ENCODE measurements at regions not wholly inside any gene's neighbourhood (a gene's known extent, or its start where the extent isn't known, plus 50 kb on each side); places are given as distances from the start of the nearest gene placed in this dataset.

DNA sequence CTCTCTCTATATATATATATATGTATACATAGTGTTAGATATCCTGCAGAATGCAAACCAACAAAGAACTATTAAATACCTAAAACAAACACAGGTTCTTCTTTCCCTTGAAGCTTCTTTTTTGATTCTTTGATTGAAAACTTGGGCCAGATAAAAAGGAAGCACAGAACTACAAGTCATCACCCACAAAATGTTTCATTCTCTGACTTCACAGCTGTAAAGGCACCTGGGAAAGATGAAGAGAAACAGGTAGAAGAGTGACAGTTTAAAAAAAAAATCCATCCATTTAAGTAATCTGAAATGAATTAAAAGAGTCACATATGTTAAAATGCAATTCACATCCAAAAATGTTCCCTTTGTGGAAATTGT is 90.7 kb upstream of the FNDC3A start:
- Mint-ChIP-seq H3K4me1 (peaks cover 4% of the 10 kb centered on the region), H3K27ac (ENCODE audit: low read depth) (no peak overlapping the region), H3K4me3 (no peak overlapping the region)

DNA sequence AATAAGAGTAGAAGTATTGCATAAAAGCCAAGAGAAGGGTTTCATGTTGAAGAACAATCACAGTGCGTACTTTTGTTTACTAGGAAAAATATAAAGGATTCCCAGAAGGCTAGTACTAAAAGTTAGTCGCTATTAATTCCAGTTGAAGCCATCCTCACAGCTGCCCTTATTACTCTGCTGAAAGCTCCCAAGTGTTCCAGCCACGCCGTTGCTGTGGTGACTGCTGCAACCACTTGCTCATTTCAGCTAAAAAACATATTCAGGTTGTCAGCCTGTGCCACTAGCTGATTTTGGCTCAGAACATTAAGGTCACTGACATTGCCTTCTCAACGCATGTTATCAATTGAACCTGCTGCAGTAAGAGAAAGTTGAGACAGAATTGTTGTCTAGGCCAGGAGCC is 87.1 kb upstream of the FNDC3A start:
- no peak for DNase-seq (ENCODE audit: low spot score in 2 of 2)
- H3K27me3 Mint-ChIP-seq = no peaks in the 10 kb centered on the region
- no peak overlapping the region for H3K4me3 Mint-ChIP-seq
- H3K4me1 Mint-ChIP-seq = peaks cover 4% of the 10 kb centered on the region
- no peaks in the 10 kb centered on the region for H3K9me3 Mint-ChIP-seq
- no peak for ATAC-seq (replicated peaks; ENCODE audit: extremely low read depth, poor library complexity, severe bottlenecking)
- H3K36me3 Mint-ChIP-seq (ENCODE audit: insufficient read depth) = no peaks in the 10 kb centered on the region
- H3K27ac Mint-ChIP-seq (ENCODE audit: low read depth) = no peak overlapping the region

More for the DNA sequence above, 90.7 kb upstream of the FNDC3A start:
- DNase-seq (ENCODE audit: low spot score in 2 of 2) = no peak
- ATAC-seq (replicated peaks; ENCODE audit: extremely low read depth, poor library complexity, severe bottlenecking) = no peak
- Mint-ChIP-seq H3K9me3 (no peaks in the 10 kb centered on the region), H3K36me3 (ENCODE audit: insufficient read depth) (no peaks in the 10 kb centered on the region), H3K27me3 (no peaks in the 10 kb centered on the region)

DNA sequence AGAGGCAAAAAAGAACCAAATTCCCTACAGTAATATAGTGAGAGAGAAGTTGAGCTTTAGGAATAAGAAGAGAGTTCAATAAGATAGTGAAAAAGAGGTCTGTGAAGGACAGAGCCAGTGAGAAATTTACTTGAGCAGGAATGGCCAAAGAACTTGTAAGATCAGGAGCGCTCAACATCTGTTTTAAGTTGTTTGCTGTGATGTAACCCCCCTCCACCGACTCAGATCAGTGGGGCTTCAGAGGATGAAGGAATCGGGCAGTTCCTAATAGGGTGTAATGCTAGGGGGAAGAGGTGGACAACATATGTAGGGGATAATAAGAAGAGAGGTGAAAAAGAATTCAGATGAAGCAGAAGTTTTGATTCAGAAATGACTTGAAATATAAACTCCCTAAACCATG is 85.3 kb upstream of the FNDC3A start:
- DNase-seq (ENCODE audit: low spot score in 2 of 2) (no peak), ATAC-seq (replicated peaks; ENCODE audit: extremely low read depth, poor library complexity, severe bottlenecking) (no peak)
- Mint-ChIP-seq H3K27me3 (no peaks in the 10 kb centered on the region), H3K4me1 (no peaks in the 10 kb centered on the region), H3K9me3 (no peaks in the 10 kb centered on the region), H3K27ac (ENCODE audit: low read depth) (no peak overlapping the region), H3K4me3 (no peak overlapping the region), H3K36me3 (ENCODE audit: insufficient read depth) (no peaks in the 10 kb centered on the region)

DNA sequence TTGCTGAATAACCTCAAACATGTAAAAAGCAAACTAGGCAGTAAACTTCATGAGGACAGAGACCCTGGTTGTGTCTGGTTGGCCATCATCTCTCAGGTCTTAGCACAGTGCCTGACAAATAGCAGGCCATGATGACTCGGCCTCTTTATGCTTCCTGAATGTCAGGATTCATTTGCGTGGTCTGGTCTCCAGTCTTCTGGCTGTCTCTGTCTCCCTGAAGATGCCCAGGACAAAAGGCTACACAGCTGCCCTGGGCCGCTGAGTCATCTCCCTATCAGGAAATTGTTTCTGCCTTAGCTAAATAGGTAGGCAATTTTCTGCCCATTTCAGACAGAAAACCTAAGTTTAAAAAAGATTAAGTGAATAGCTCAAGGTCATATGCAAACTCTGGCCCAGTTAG is 84.1 kb upstream of the FNDC3A start:
- H3K27ac Mint-ChIP-seq (ENCODE audit: low read depth) = no peak overlapping the region
- no peaks in the 10 kb centered on the region for H3K4me1 Mint-ChIP-seq
- H3K9me3 Mint-ChIP-seq = no peaks in the 10 kb centered on the region
- no peaks in the 10 kb centered on the region for H3K27me3 Mint-ChIP-seq
- no peak for ATAC-seq (replicated peaks; ENCODE audit: extremely low read depth, poor library complexity, severe bottlenecking)
- H3K4me3 Mint-ChIP-seq = no peak overlapping the region
- no peak for DNase-seq (ENCODE audit: low spot score in 2 of 2)
- H3K36me3 Mint-ChIP-seq (ENCODE audit: insufficient read depth) = no peaks in the 10 kb centered on the region

DNA sequence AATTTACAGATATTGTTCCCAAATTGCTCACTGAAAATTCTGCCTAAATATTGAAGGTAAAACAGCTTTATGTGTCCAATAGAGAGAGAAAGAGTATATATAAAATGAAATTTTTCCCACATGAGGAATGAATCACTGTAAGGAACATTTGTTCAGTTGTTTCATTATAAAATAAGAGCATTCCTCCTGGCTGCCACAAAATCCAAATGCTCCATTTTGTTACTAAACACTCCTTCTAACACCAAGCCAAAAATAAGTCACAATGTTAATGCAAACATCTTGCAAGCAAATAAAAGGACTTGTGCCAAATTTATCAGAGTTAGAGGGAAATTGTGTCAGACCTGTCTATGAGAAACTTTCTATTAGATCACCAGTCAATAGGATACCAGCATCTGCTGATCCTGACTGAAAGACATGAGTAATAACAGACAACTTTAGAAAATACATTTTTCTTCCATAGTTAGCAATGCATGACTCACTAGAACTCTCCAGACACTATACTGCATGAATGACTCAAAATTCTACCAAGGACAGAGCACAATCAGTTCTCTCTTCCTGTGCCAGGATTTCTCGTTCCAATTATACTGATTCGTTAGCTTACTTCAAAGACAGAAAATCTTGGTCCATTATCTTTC is 83.5 kb upstream of the FNDC3A start:
- Mint-ChIP-seq H3K4me1 (no peaks in the 10 kb centered on the region), H3K36me3 (ENCODE audit: insufficient read depth) (no peaks in the 10 kb centered on the region), H3K9me3 (no peaks in the 10 kb centered on the region), H3K27me3 (no peaks in the 10 kb centered on the region), H3K27ac (ENCODE audit: low read depth) (no peak overlapping the region), H3K4me3 (no peak overlapping the region)
- no peak for ATAC-seq (replicated peaks; ENCODE audit: extremely low read depth, poor library complexity, severe bottlenecking)
- DNase-seq (ENCODE audit: low spot score in 2 of 2) = no peak

DNA sequence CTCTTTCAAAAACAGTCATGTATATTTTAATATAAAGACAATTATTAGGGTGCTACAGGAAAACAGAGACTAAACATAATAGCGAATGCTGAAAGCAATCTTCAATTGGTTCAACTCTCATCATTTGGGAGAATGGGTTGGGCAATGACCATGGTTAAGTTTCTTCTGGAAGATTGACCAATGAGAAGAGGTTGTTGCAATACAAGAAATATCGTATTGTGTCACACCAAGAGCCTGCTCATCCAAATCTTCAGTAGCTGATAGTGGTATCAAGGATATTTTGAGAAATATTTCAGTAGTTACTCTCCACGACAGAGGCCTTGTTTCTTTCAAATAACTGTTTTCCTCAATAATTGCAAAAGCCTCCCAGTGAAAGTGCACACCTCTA is 83.0 kb upstream of the FNDC3A start:
- Mint-ChIP-seq H3K4me3 (no peak overlapping the region), H3K36me3 (ENCODE audit: insufficient read depth) (no peaks in the 10 kb centered on the region), H3K27ac (ENCODE audit: low read depth) (no peak overlapping the region), H3K9me3 (no peaks in the 10 kb centered on the region), H3K4me1 (no peaks in the 10 kb centered on the region), H3K27me3 (no peaks in the 10 kb centered on the region)
- ATAC-seq (replicated peaks; ENCODE audit: extremely low read depth, poor library complexity, severe bottlenecking) = no peak
- no peak for DNase-seq (ENCODE audit: low spot score in 2 of 2)

DNA sequence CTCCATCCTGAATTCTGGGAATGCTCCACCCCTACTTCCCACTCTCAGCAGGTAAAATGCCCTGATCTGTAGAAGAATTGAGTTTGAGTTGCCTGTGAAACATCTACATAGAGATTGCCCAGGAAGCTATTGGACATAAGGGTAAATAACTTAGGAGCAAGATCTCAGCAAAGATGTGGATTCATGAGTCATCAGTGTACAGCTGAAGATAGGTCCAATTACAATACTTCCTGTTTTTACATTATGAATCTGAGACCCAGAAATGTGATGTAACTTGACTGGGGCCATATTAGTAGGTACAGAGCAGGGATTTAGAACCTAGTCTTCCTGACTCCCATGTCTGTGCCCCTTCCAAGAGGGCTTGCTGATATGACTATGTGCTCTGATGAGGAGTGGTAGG is 79.4 kb upstream of the FNDC3A start:
- Mint-ChIP-seq H3K4me1 (no peaks in the 10 kb centered on the region), H3K4me3 (no peak overlapping the region), H3K9me3 (no peaks in the 10 kb centered on the region), H3K27me3 (peaks cover 30% of the 10 kb centered on the region), H3K27ac (ENCODE audit: low read depth) (no peak overlapping the region), H3K36me3 (ENCODE audit: insufficient read depth) (no peaks in the 10 kb centered on the region)
- no peak for DNase-seq (ENCODE audit: low spot score in 2 of 2)
- no peak for ATAC-seq (replicated peaks; ENCODE audit: extremely low read depth, poor library complexity, severe bottlenecking)

DNA sequence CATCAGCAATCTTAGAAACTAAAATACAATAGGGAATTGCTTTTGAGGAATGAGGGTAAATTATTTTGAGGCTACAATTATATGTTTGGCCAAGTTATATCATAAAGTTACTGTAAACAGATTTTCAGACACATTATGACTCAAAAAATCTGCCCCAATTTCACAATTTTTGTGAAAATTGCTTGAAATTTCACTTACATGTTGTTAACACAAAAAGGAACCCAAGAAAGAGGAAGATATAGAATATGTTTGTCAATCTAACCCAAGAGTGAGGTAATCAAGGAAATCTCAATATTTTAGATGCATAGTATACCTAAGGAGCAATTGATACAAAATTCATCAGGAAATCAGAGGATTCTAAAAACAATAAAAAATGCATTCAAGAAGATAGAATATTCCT is 73.9 kb upstream of the FNDC3A start:
- Mint-ChIP-seq H3K4me3 (no peak overlapping the region), H3K27ac (ENCODE audit: low read depth) (no peak overlapping the region), H3K27me3 (peaks cover 47% of the 10 kb centered on the region), H3K9me3 (no peaks in the 10 kb centered on the region), H3K4me1 (no peaks in the 10 kb centered on the region), H3K36me3 (ENCODE audit: insufficient read depth) (no peaks in the 10 kb centered on the region)
- ATAC-seq (replicated peaks; ENCODE audit: extremely low read depth, poor library complexity, severe bottlenecking) (no peak), DNase-seq (ENCODE audit: low spot score in 2 of 2) (no peak)

DNA sequence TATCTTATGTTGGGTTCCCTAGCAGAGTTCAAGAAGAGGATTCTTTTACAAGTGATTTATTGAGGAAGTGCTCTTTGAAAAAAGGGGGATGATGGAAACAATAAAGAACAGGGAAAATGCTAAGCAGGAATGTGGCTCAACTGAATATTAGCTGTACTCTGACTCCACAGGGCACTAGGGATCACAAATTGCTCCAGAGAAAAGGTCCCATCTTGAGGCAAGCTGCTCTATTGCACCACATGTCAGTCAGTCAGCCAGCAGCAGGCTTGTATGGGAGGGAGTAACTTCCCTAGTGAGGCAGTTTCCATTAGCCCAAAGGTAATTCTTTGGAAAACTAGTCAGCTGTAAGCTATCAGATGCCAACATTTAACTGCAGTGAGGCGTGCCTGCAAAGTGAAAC is 73.3 kb upstream of the FNDC3A start:
- peaks cover 52% of the 10 kb centered on the region for H3K27me3 Mint-ChIP-seq
- H3K4me1 Mint-ChIP-seq = no peaks in the 10 kb centered on the region
- no peak for ATAC-seq (replicated peaks; ENCODE audit: extremely low read depth, poor library complexity, severe bottlenecking)

DNA sequence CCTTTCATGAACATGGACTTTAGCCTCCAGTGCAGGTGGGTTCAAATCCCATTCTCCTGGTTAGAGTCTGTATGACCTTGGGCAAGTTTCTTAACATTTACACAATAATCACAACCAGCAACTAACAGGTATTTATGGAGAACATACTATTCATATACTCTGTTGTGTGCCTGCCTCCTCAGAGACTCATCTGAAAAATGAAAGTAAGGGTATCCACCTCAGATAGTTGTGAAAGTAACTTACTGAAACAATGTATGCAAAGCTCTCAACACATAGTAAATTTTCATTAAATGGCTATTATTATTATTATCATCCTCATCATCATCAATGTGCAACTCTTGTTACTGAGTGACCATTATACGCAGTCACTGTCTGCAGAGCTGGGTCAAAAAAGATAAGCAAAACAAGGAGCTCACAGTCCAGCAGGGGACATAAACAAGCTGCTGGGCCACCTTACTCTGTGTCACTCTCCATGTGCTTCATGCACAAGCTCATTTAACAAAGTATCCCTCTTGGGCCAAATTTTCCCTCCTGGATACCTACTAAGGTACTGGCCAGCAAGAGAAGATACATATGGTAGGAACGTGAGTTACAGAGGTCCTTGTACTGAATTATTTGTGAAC is 70.9 kb upstream of the FNDC3A start:
- Mint-ChIP-seq H3K27me3 (peaks cover 32% of the 10 kb centered on the region), H3K27ac (ENCODE audit: low read depth) (no peak overlapping the region), H3K36me3 (ENCODE audit: insufficient read depth) (no peaks in the 10 kb centered on the region), H3K4me3 (no peak overlapping the region), H3K9me3 (no peaks in the 10 kb centered on the region), H3K4me1 (no peaks in the 10 kb centered on the region)
- ATAC-seq (replicated peaks; ENCODE audit: extremely low read depth, poor library complexity, severe bottlenecking) (no peak), DNase-seq (ENCODE audit: low spot score in 2 of 2) (no peak)

More for the DNA sequence above, 73.3 kb upstream of the FNDC3A start:
- no peaks in the 10 kb centered on the region for H3K36me3 Mint-ChIP-seq (ENCODE audit: insufficient read depth)
- DNase-seq (ENCODE audit: low spot score in 2 of 2) = no peak
- no peak overlapping the region for H3K4me3 Mint-ChIP-seq
- H3K27ac Mint-ChIP-seq (ENCODE audit: low read depth) = no peak overlapping the region
- H3K9me3 Mint-ChIP-seq = no peaks in the 10 kb centered on the region

DNA sequence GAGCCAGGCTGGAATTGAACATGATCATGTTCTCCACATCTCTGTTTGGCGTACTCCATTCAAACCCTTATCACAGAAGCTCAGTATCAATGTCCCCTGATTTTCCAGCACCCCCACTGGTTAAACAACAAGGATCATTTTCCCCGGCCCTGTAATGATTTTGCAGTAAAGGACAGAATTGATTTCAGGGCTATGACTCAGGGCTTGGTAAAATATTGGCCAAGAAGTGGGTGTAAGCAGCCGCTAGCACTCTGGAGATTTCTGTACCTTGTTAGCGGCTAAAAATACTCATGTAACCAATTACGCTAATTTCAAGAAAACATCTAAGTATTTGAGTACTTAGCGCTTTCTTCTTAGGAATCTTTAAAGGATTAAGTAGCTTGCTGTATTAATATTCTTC is 69.5 kb upstream of the FNDC3A start:
- DNase-seq (ENCODE audit: low spot score in 2 of 2) (no peak), ATAC-seq (replicated peaks; ENCODE audit: extremely low read depth, poor library complexity, severe bottlenecking) (no peak)
- H3K27me3 Mint-ChIP-seq = peaks cover 33% of the 10 kb centered on the region
- no peaks in the 10 kb centered on the region for H3K36me3 Mint-ChIP-seq (ENCODE audit: insufficient read depth)
- no peaks in the 10 kb centered on the region for H3K9me3 Mint-ChIP-seq
- no peak overlapping the region for H3K27ac Mint-ChIP-seq (ENCODE audit: low read depth)
- H3K4me3 Mint-ChIP-seq = no peak overlapping the region
- no peaks in the 10 kb centered on the region for H3K4me1 Mint-ChIP-seq

DNA sequence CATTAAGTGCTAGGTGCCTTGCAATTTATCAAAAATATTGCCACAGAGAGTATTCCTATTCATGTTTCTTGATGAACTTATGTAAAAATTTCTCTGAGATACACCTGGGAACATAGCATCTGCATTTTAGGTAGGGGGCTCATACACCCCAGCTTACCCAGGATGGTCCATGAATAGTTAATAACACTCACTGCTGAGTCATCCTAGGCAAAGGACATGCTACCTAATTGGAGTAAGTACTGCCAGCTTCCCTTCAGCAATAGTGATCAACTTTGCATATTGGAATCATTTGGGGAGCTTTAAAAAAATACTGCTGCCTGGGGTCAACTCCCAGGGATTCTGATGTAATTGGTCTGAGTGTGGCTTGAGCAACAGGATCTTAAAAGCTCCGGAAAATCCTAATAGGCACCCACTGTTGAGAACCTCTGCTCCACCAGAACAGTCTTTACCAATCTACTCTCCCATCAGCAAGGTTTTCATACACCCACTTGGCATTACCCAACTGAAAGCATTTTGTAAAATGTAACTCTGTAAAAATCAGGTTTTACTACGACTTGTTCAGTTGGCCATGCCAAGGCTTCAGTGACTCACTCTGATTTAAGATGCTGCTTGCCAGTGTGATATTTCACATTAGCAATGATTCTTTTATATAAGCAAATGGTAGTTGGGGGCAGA is 67.2 kb upstream of the FNDC3A start:
- ATAC-seq (replicated peaks; ENCODE audit: extremely low read depth, poor library complexity, severe bottlenecking) = no peak
- no peak for DNase-seq (ENCODE audit: low spot score in 2 of 2)
- no peak overlapping the region for H3K4me3 Mint-ChIP-seq
- H3K27me3 Mint-ChIP-seq = peaks cover 18% of the 10 kb centered on the region
- H3K4me1 Mint-ChIP-seq = no peaks in the 10 kb centered on the region
- H3K36me3 Mint-ChIP-seq (ENCODE audit: insufficient read depth) = no peaks in the 10 kb centered on the region
- H3K27ac Mint-ChIP-seq (ENCODE audit: low read depth) = no peak overlapping the region
- H3K9me3 Mint-ChIP-seq = no peaks in the 10 kb centered on the region

DNA sequence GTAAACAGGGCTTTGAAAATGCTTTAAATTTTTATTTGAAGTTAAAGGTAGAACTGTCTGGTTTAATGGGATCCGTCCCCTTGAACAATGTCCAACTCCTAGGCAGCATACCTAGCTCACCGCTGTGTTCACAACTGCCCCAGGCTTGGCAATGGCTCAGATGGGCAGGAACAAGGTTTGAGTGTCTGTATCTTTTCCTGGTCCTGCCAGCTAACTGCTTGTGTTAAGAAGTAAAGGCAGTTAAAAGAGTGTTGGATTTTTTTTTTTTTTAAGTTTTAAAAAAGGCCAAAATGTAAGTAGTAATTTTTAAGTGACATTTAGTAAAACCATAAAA is 66.7 kb upstream of the FNDC3A start:
- Mint-ChIP-seq H3K27ac (ENCODE audit: low read depth) (no peak overlapping the region), H3K36me3 (ENCODE audit: insufficient read depth) (no peaks in the 10 kb centered on the region), H3K4me1 (no peaks in the 10 kb centered on the region), H3K27me3 (peaks cover 18% of the 10 kb centered on the region), H3K4me3 (no peak overlapping the region), H3K9me3 (no peaks in the 10 kb centered on the region)
- no peak for DNase-seq (ENCODE audit: low spot score in 2 of 2)
- no peak for ATAC-seq (replicated peaks; ENCODE audit: extremely low read depth, poor library complexity, severe bottlenecking)
